Stomach (tissue), 4 donors: ENCODE measurements at regions not wholly inside any gene's neighbourhood (a gene's known extent, or its start where the extent isn't known, plus 50 kb on each side); places are given as distances from the start of the nearest gene placed in this dataset.

Source experiments
- EP300 ChIP-seq: sonication (generic); formaldehyde crosslinking; IDR thresholded peaks from one replicate; pipeline ENCODE4 v1.6.1; 2017; ENCODE audit warnings: antibody characterized with exemption
- TF ChIP-seq, protein P1 (sequence below), 7 experiments: fragments of 450-650 bp in 4 of 7; fragments of 200-600 bp in 3 of 7; sonication (generic) in 3 of 7; IDR thresholded peaks; one replicate each; pipeline ENCODE4 v1.5.1; 2016 to 2019; ENCODE audit warnings: antibody characterized with exemption in 7 of 7, control low read depth in 2 of 7, mild to moderate bottlenecking in 1 of 7

- TF ChIP-seq, protein P1, sequence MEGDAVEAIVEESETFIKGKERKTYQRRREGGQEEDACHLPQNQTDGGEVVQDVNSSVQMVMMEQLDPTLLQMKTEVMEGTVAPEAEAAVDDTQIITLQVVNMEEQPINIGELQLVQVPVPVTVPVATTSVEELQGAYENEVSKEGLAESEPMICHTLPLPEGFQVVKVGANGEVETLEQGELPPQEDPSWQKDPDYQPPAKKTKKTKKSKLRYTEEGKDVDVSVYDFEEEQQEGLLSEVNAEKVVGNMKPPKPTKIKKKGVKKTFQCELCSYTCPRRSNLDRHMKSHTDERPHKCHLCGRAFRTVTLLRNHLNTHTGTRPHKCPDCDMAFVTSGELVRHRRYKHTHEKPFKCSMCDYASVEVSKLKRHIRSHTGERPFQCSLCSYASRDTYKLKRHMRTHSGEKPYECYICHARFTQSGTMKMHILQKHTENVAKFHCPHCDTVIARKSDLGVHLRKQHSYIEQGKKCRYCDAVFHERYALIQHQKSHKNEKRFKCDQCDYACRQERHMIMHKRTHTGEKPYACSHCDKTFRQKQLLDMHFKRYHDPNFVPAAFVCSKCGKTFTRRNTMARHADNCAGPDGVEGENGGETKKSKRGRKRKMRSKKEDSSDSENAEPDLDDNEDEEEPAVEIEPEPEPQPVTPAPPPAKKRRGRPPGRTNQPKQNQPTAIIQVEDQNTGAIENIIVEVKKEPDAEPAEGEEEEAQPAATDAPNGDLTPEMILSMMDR (IDR thresholded peaks at IDR 0.05): no peak
- no peak for TF ChIP-seq EP300
Measured at GRCh38 chr15:96407482-96407881, 77.0 kb downstream of the NR2F2 start.
